SK-N-MC (cell line): ENCODE measurements at regions not wholly inside any gene's neighbourhood (a gene's known extent, or its start where the extent isn't known, plus 50 kb on each side); places are given as distances from the start of the nearest gene placed in this dataset.

Experiments used
- EZH2 ChIP-seq: fragments of 200-600 bp; sonication (generic); IDR thresholded peaks from one replicate; pipeline ENCODE4 v1.6.1; 2017; ENCODE audit warnings: antibody characterized with exemption
- POLR2AphosphoS5 ChIP-seq: IDR thresholded peaks from 2 replicates; pipeline ENCODE4 v1.6.1; 2012; ENCODE audit warnings: mild to moderate bottlenecking, low read depth, low read length, borderline replicate concordance

DNA sequence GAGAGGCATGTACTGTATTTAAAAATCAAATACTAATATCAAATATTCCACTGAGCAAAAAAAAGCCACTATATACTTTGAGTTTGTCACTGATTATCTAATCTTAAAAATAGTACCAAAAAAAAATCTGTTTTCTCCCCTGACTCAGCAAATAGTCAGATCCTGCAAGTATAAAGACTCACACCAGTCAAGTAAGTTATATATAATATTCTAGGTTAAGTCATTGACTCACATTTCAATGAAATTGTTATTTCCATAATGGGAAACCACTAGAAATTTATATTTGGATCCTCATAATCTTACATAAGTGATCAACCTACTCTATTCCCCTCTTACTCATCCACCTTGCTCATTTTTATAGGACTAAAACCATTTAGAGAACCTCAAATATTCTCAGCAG is 447.2 kb upstream of the MEF2C start:
- no peak for TF ChIP-seq EZH2
- TF ChIP-seq POLR2AphosphoS5 = no peak
